Neural progenitor cell (in vitro differentiated cells): ENCODE measurements at regions not wholly inside any gene's neighbourhood (a gene's known extent, or its start where the extent isn't known, plus 50 kb on each side); places are given as distances from the start of the nearest gene placed in this dataset.

Experiments
- CTCF ChIP-seq: fragments of 200-600 bp; sonication (generic); IDR thresholded peaks from 2 replicates; pipeline ENCODE4 v1.5.1; 2017; ENCODE audit warnings: antibody characterized with exemption, mild to moderate bottlenecking
- EZH2 ChIP-seq: fragments of 200-600 bp; sonication (generic); IDR thresholded peaks from 2 replicates; pipeline ENCODE4 v1.6.1; 2017; ENCODE audit warnings: antibody characterized with exemption, mild to moderate bottlenecking, moderate library complexity

GRCh38 chr12:74816398-74817175 is 279.0 kb downstream of the ATXN7L3B start:
- TF ChIP-seq CTCF = no peak
- TF ChIP-seq EZH2 = no peak
